ENCODE measurements at regions not wholly inside any gene's neighbourhood (a gene's known extent, or its start where the extent isn't known, plus 50 kb on each side); places are given as distances from the start of the nearest gene placed in this dataset.

DNA sequence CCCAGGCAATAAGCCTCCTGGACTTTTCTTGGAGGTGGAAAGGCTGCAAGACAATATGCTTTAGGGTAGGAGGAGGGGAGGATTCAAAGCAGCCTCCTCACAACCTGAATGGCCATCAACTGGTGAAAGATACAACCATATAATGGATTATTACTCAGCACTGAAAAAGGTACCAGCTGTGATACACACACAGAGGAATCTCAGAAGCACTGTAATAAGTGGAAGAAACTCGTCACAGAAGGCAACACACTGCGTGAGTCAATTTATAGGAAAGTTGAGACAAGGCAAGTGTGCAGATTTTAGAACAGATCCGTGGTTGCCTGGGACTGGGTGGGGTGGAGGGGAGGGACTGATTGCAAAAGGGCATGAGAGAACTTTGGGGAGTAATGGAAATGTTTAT, 64.9 kb upstream of the ZBTB40 start:
- DNase-seq: no peak

DNA sequence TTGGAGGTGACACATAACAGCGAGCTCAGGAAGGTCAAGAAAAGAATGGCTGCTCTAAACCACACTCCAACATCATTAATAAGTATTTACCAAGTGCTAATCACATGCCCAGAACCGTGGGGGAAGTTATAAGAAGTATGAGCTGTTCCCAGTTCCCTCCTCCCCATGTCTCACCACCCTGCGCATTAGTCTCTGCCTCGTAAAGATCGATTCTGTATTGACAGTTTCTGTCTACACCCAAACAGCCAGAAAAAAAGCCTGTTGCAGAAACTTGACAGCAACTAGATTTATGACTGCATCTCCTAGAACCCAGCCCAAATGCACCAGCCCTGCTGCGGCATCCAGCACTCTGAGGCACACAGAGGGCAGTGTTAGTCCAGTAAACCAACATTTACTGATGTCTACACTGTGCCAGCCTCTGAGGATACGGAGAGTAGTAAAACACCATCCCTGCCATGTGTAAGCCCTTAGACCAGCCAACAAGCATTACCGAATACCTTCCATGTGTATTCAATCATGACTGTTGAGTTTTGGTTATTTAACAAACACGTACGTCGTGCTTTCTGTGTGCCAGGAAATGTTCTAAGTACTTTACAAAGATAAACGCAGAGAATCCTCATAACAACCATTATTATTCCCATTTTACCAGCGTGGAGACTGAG, 63.6 kb upstream of the ZBTB40 start:
- peak; percentile 57 for DNase-seq

GRCh38 chr1:22388671-22389450, 62.8 kb upstream of the ZBTB40 start:
- DNase-seq: peak; percentile 84

- DNase-seq: no peak
Observed at GRCh38 chr1:22393587-22393986, 58.1 kb upstream of the ZBTB40 start.

DNA sequence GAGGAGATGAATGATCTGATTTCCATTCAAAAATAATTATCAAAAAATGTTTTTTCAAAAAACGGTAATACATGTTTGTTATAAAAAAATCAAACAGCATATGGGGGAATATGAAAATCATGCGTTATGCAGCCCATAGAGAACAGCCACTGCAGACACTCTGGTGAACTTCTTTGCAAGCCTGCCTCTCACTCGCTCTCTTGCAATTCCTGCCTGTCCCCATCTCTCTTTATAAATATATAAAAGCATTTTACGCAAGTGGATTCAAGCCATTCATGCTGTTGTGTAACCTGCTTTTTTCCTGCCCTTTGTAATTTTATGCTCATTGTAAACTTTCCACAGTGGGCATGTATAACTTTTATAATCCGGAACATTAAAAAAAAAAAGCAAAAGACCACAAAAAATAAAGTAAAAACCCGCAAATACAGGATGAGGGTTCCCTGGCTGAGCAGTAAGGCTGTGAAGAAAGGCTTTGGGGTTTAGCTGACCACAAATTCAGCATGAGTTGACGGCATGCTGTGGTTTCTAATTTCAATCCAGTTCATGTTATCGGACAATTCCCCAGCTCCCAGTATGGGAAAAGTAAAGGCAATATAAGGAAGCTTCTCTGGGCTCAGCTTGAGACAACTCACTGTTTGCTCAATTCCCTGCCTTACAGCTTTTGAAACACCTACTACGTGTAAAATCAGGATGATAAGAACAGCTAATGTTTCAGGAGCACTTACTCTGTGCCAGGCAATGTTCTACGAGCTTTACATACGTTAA, 52.8 kb upstream of the ZBTB40 start:
- DNase-seq: peak; percentile 47

- DNase-seq: no peak
Observed at GRCh38 chr1:22399421-22400091, 52.1 kb upstream of the ZBTB40 start.

All from fibroblast of skin of right biceps (primary cell).